ENCODE measurements at regions not wholly inside any gene's neighbourhood (a gene's known extent, or its start where the extent isn't known, plus 50 kb on each side); places are given as distances from the start of the nearest gene placed in this dataset.

- Mint-ChIP-seq H3K4me1 (no peaks in the 10 kb centered on the region), H3K27ac (no peak overlapping the region), H3K27me3 (peaks cover 17 to 20% of the 10 kb centered on the region in 2 donors), H3K9me3 (peaks cover 0 to 6% of the 10 kb centered on the region in 2 donors), H3K4me3 (no peak overlapping the region), H3K36me3 (no peaks in the 10 kb centered on the region)
- no peak for ATAC-seq (replicated peaks)
- no peak for DNase-seq
Measured at GRCh38 chr22:27632451-27633295, 168.9 kb downstream of the MN1 start.

DNA sequence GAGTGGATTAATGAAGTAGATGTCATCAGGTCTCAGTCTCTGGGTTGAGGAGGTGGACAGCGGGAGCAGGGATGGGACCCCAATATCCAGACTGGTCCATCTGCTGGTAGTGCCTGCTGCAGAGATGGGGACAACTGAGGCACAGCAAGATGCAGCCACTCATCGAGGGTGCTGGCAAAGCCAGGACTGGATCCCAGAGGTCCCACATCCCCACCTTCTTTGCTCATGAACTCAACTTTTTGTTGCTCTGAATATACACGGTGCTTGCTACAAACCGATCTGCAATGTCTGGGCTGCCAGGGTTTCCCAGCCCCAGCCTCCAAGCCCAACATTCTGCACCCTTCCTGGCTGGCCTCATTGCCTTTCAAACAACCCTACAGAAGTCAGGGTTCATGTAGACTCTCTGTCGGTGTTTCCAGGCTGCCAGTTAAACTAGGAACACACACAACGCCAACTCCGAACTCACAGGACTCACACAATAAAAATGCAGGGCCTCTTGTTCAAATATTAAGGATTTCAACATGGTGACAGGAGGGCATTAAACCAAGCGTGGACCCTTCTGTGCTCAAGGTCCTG lies 168.2 kb downstream of the MN1 start:
- DNase-seq (no peak), ATAC-seq (replicated peaks) (no peak)
- H3K4me1 Mint-ChIP-seq, result no peaks in the 10 kb centered on the region
- H3K36me3 Mint-ChIP-seq, result no peaks in the 10 kb centered on the region
- peaks cover 17 to 20% of the 10 kb centered on the region in 2 donors for H3K27me3 Mint-ChIP-seq
- H3K4me3 Mint-ChIP-seq, result no peak overlapping the region
- peaks cover 0 to 6% of the 10 kb centered on the region in 2 donors for H3K9me3 Mint-ChIP-seq
- H3K27ac Mint-ChIP-seq, result no peak overlapping the region

DNA sequence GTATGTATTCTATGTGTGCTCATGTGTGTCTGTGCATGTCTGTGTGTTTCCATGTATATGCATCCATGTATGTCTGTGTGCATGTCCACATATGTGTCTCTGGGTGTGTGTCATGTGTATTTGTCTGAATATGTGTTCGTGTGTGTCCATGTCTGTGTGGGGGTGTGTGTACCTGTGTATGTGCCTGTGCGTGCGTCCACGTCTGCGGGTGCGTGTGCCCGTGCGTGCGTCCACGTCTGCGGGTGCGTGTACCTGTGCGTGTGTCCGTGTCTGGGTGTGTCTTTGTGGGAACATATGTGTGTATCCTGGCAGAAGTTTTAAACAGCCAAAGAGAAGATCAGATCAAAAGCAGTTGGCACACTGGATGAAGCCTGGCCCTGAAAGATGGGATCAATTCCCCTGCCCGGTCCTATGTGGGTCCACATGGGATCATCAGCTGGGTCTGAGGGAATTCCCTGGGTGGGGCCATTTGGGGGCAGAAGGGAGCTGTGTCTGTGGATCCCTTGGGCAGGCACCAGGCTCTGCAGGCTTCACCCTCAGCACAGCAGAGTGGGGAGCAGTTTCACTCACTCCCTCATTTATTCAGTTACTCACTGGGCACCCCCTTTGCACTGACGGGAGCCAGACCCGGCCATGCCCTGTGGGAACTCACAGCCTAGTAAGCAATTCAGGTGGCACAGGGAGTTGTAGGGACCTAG lies 167.4 kb downstream of the MN1 start:
- peaks cover 0 to 6% of the 10 kb centered on the region in 2 donors for H3K9me3 Mint-ChIP-seq
- no peak overlapping the region for H3K27ac Mint-ChIP-seq
- ATAC-seq (replicated peaks) (no peak), DNase-seq (no peak)
- H3K4me1 Mint-ChIP-seq, result no peaks in the 10 kb centered on the region
- H3K4me3 Mint-ChIP-seq, result no peak overlapping the region
- H3K36me3 Mint-ChIP-seq, result no peaks in the 10 kb centered on the region
- peaks cover 17 to 20% of the 10 kb centered on the region in 2 donors for H3K27me3 Mint-ChIP-seq

DNA sequence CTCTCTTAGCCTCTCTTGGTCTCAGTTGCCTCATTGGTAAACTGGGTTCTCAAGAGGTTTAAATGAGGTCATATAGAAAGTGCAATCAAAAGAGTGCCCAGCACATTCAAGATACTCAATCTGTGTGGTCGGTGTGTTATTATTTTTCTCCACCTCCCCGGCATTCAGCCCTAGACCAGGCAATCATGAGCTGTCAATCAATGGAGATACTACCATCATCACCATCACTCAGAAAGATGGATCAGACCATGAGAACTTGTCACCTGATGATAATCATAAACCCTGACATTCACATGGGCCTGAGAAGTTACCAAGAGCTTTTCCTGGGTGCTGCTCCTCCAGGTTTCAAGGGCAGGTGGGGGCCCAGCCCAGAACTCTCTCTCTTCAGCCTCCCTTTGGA lies 166.1 kb downstream of the MN1 start:
- H3K4me3 Mint-ChIP-seq, result no peak overlapping the region
- no peak overlapping the region for H3K27ac Mint-ChIP-seq
- H3K36me3 Mint-ChIP-seq, result no peaks in the 10 kb centered on the region
- H3K9me3 Mint-ChIP-seq, result peaks cover 0 to 6% of the 10 kb centered on the region in 2 donors
- ATAC-seq (replicated peaks), result no peak
- H3K4me1 Mint-ChIP-seq, result no peaks in the 10 kb centered on the region
- DNase-seq, result no peak
- H3K27me3 Mint-ChIP-seq, result peaks cover 17 to 20% of the 10 kb centered on the region in 2 donors

DNA sequence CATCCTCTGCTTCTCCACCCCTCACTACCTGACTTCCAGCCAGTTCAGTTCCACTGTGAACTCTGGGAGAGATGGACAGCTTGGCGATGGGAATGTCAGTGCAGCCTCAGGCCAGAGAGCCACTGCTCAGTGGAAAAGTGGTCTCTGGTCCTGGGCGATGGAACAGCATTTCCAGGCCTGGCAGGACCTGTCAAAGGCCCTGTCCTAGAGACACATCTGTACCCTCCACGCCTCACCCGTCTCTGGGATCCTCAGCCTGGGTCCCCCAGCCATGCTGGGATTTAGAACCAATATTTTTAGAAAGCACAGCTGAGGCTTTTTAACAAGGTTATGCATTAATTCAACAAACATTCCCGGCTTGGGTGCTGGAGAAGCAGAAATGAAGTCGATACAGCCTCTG lies 165.7 kb downstream of the MN1 start:
- Mint-ChIP-seq H3K4me3 (no peak overlapping the region), H3K4me1 (no peaks in the 10 kb centered on the region), H3K36me3 (no peaks in the 10 kb centered on the region), H3K9me3 (peaks cover 0 to 6% of the 10 kb centered on the region in 2 donors), H3K27me3 (peaks cover 17 to 20% of the 10 kb centered on the region in 2 donors), H3K27ac (no peak overlapping the region)
- DNase-seq, result no peak
- no peak for ATAC-seq (replicated peaks)

DNA sequence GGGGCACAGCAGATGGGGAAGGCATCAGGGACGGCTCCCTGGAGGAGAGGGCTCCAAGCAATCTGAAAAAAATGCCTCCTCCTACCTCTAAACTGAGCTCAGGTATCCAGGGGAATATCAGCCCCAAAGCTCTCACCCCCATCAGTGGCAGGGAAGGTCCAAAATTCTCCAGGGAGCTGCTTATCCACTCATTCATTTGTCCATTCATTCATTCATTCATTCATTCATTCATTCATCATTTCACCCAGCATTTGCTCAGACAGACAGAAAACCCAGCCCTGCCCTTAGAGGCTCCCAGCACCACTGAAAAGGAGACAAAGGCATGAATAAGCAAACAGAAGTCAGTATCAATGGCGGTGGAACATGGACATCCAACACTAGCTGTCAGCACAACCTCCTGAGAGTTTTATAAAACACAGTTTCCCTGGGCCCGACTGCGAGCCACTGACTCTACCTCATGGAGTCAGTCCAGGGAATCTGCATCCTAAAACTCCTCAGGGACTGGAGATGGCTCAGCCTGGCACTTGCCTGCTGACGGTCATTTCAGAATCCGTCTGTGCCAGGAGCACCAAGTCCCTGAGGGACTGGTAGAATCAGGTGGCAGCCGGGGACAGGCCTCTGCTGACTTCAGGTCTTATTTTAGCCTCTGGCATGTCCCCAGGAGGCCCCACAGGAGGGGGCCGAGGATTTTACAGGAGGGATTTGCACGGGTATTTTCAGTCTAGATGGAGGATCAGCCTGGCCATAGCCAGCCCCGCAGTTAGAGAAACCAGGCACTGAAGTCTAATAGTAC lies 164.6 kb downstream of the MN1 start:
- peaks cover 17 to 20% of the 10 kb centered on the region in 2 donors for H3K27me3 Mint-ChIP-seq
- no peaks in the 10 kb centered on the region for H3K36me3 Mint-ChIP-seq
- no peaks in the 10 kb centered on the region for H3K4me1 Mint-ChIP-seq
- DNase-seq, result no peak
- no peak overlapping the region for H3K27ac Mint-ChIP-seq
- no peak for ATAC-seq (replicated peaks)
- H3K9me3 Mint-ChIP-seq, result no peaks in the 10 kb centered on the region
- H3K4me3 Mint-ChIP-seq, result no peak overlapping the region

DNA sequence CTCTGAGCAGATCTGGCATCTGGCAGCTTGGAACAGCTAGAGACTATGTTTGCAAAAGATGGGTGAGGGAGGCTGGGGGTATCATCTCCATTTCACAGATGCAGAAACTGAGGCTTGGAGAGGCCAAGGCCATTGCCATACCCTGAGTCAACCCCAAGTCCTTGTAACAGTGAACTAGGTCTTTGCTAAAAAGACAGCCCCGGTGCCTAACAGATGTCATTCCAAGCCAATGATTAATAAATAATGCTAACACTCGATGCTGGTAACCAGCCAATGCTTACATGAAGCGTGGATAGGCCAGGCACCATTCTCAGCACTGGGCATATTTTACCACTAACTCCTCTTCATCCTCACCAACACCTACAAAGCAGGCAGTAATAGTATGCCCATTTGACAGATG lies 164.0 kb downstream of the MN1 start:
- H3K36me3 Mint-ChIP-seq, result no peaks in the 10 kb centered on the region
- H3K4me1 Mint-ChIP-seq, result no peaks in the 10 kb centered on the region
- no peak overlapping the region for H3K27ac Mint-ChIP-seq
- ATAC-seq (replicated peaks) (no peak), DNase-seq (no peak)
- peaks cover 17 to 20% of the 10 kb centered on the region in 2 donors for H3K27me3 Mint-ChIP-seq
- H3K9me3 Mint-ChIP-seq, result no peaks in the 10 kb centered on the region
- H3K4me3 Mint-ChIP-seq, result no peak overlapping the region

- ATAC-seq (replicated peaks), result no peak
- H3K9me3 Mint-ChIP-seq, result no peaks in the 10 kb centered on the region
- H3K4me1 Mint-ChIP-seq, result no peaks in the 10 kb centered on the region
- H3K4me3 Mint-ChIP-seq, result no peak overlapping the region
- H3K27ac Mint-ChIP-seq, result no peak overlapping the region
- H3K27me3 Mint-ChIP-seq, result peaks cover 16% of the 10 kb centered on the region in 2 donors
- H3K36me3 Mint-ChIP-seq, result no peaks in the 10 kb centered on the region
- DNase-seq, result no peak
Measured at GRCh38 chr22:27638329-27639233, 163.0 kb downstream of the MN1 start.

- DNase-seq (no peak), ATAC-seq (replicated peaks) (no peak)
- H3K27ac Mint-ChIP-seq, result no peak overlapping the region
- H3K27me3 Mint-ChIP-seq, result peaks cover 8 to 9% of the 10 kb centered on the region in 2 donors
- H3K36me3 Mint-ChIP-seq, result no peaks in the 10 kb centered on the region
- H3K4me3 Mint-ChIP-seq, result no peak overlapping the region
- no peaks in the 10 kb centered on the region for H3K4me1 Mint-ChIP-seq
- H3K9me3 Mint-ChIP-seq, result no peaks in the 10 kb centered on the region
Measured at GRCh38 chr22:27639248-27640086, 162.1 kb downstream of the MN1 start.

GRCh38 chr22:27641049-27641795 lies 160.3 kb downstream of the MN1 start:
- Mint-ChIP-seq H3K4me3 (no peak overlapping the region), H3K9me3 (no peaks in the 10 kb centered on the region), H3K27me3 (peaks cover 3% of the 10 kb centered on the region in 2 donors), H3K4me1 (no peaks in the 10 kb centered on the region), H3K36me3 (no peaks in the 10 kb centered on the region), H3K27ac (no peak overlapping the region)
- DNase-seq, result no peak
- ATAC-seq (replicated peaks), result no peak

DNA sequence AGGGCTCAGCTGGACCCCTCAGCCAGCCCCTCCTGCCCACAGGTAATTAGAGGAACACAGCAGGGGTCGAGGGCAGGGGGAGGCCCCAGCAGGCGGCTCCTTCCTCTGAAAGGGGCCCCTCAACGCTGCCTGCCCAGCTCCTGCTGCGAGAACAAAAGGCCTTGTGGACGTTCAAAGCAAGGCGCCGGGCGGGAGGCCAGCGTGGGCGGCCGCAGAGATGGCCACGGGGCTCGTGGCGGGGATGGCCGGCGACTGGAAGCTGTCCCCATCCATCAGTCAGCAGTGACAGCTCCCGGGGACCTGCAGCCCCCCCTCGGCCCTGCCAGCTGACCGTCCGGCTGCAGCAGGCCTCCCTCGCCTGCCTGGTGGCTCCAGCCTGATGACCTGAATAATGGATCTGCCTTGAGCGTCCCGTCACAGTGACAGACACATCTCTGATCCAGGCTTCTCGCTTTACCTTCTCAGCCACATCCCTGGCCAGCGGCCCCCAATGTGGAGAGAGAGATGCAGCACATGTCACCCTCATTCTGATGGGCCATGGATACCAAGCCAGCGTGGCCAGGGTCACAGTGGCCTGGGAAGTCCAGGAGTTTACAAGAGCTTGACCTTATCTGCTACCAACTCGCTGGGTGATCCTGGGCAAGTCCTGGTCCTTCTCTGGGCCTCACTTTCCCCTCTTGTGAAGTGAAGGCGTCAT lies 159.3 kb downstream of the MN1 start:
- H3K27ac Mint-ChIP-seq, result no peak overlapping the region

GRCh38 chr22:27643907-27644306 lies 157.6 kb downstream of the MN1 start:
- no peaks in the 10 kb centered on the region for H3K4me1 Mint-ChIP-seq
- H3K4me3 Mint-ChIP-seq, result no peak overlapping the region
- no peaks in the 10 kb centered on the region for H3K36me3 Mint-ChIP-seq
- ATAC-seq (replicated peaks) (no peak), DNase-seq (no peak)
- H3K9me3 Mint-ChIP-seq, result peaks cover 0 to 2% of the 10 kb centered on the region in 2 donors
- peaks cover 0 to 8% of the 10 kb centered on the region in 2 donors for H3K27me3 Mint-ChIP-seq
- H3K27ac Mint-ChIP-seq, result no peak overlapping the region

More for the DNA sequence above, 159.3 kb downstream of the MN1 start:
- Mint-ChIP-seq H3K4me3 (no peak overlapping the region), H3K4me1 (no peaks in the 10 kb centered on the region), H3K36me3 (no peaks in the 10 kb centered on the region), H3K9me3 (no peaks in the 10 kb centered on the region), H3K27me3 (no peaks in the 10 kb centered on the region)
- ATAC-seq (replicated peaks) (no peak), DNase-seq (no peak)

Measured in stimulated activated naive B cell treated with anti-CD40 and anti-IgM and Interleukin-4, amounts not matched to agents 10 μg/mL and 1 μg/mL and 100 μg/mL, for 72 hours (primary cell).